Ascending aorta (tissue), 2 donors: ENCODE measurements at regions not wholly inside any gene's neighbourhood (a gene's known extent, or its start where the extent isn't known, plus 50 kb on each side); places are given as distances from the start of the nearest gene placed in this dataset.

Experiments used
- DNase-seq, 2 donors: peaks; one replicate each; pipeline ENCODE4 v3.0.0-alpha.2; 2019; ENCODE audit warnings: low spot score in 2 of 2
- H3K27ac ChIP-seq, 2 donors: fragments of 200-600 bp; sonication (generic); one replicate each; pipeline ENCODE4 v1.5.1; 2016 to 2017; ENCODE audit warnings: mild to moderate bottlenecking in 1 of 2
- H3K27me3 ChIP-seq: fragments of 200-600 bp; sonication (generic); one replicate; pipeline ENCODE4 v1.5.1; 2017
- H3K36me3 ChIP-seq, 2 donors: fragments of 200-600 bp; sonication (generic); one replicate each; pipeline ENCODE4 v1.5.1; 2016
- H3K4me1 ChIP-seq, 2 donors: fragments of 200-600 bp; sonication (generic); one replicate each; pipeline ENCODE4 v1.5.1; 2016 to 2017; ENCODE audit warnings: mild to moderate bottlenecking in 1 of 2
- H3K4me3 ChIP-seq, 2 donors: fragments of 200-600 bp; sonication (generic); one replicate each; pipeline ENCODE4 v1.5.1; 2016 to 2017; ENCODE audit warnings: mild to moderate bottlenecking in 1 of 2
- H3K9me3 ChIP-seq, 2 donors: fragments of 200-600 bp; sonication (generic); one replicate each; pipeline ENCODE4 v1.5.1; 2016
- intact Hi-C: fragments of 100-400 bp; cut with DNase I; formaldehyde crosslinking; loops from one replicate; pipeline ENCODE4 v1.15.1; 2023
- TF ChIP-seq, protein P1 (sequence below), 3 experiments: fragments of 200-600 bp in 2 of 3; fragments of 450-650 bp in 1 of 3; sonication (generic) in 2 of 3; IDR thresholded peaks; one replicate each; pipeline ENCODE4 v1.5.1; 2016 to 2019; ENCODE audit warnings: antibody characterized with exemption in 3 of 3, mild to moderate bottlenecking in 1 of 3, moderate library complexity in 1 of 3

GRCh38 chr15:94877833-94878232, 646.5 kb downstream of the MCTP2 start:
- Histone ChIP-seq H3K27ac (no peak overlapping the region), H3K9me3 (no peaks in the 10 kb centered on the region), H3K36me3 (no peaks in the 10 kb centered on the region), H3K4me3 (no peak overlapping the region), H3K27me3 (no peaks in the 10 kb centered on the region), H3K4me1 (no peaks in the 10 kb centered on the region)
- intact Hi-C loops, result no loop called here
- DNase-seq, result no peak
- TF ChIP-seq, protein P1, sequence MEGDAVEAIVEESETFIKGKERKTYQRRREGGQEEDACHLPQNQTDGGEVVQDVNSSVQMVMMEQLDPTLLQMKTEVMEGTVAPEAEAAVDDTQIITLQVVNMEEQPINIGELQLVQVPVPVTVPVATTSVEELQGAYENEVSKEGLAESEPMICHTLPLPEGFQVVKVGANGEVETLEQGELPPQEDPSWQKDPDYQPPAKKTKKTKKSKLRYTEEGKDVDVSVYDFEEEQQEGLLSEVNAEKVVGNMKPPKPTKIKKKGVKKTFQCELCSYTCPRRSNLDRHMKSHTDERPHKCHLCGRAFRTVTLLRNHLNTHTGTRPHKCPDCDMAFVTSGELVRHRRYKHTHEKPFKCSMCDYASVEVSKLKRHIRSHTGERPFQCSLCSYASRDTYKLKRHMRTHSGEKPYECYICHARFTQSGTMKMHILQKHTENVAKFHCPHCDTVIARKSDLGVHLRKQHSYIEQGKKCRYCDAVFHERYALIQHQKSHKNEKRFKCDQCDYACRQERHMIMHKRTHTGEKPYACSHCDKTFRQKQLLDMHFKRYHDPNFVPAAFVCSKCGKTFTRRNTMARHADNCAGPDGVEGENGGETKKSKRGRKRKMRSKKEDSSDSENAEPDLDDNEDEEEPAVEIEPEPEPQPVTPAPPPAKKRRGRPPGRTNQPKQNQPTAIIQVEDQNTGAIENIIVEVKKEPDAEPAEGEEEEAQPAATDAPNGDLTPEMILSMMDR (IDR thresholded peaks at IDR 0.05), result no peak

DNA sequence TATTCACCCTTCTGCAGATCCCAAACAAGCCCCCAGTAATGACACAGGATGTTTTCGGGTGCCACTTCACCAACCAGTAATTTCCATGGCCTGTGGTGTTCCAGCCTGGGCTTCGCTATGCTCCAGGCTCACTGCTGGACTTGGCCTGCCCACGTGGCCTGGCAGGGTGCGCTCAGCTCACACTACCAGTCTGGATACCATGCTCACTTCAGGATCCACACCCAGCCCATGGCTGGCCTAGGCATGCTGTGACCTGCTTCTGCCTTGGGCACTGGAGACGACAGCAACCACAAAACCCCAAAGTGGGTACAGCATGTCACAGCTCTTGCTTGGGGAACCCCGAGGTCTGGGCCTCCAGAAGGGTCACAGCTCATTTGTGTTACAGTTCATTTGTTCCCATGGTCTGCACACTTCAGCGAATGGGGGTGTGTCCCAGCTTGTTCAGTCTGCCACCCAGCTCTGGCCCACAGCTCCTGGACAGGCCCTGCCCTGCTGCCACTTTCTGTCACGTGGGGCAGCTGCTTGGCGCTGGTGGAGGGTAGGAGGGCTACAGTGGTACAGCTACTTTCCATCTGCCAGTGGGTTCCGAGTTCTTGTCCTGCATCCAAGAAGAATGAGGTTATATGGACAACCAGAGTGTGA, 650.8 kb downstream of the MCTP2 start:
- TF ChIP-seq, protein P1 (IDR thresholded peaks at IDR 0.05), result no peak
- H3K9me3 ChIP-seq, result peaks cover 4 to 7% of the 10 kb centered on the region in 2 donors
- intact Hi-C loops, result no loop called here
- H3K4me3 ChIP-seq, result no peak overlapping the region
- no peaks in the 10 kb centered on the region for H3K27me3 ChIP-seq
- no peaks in the 10 kb centered on the region for H3K36me3 ChIP-seq
- no peak overlapping the region for H3K27ac ChIP-seq
- no peak for DNase-seq
- no peaks in the 10 kb centered on the region for H3K4me1 ChIP-seq

DNA sequence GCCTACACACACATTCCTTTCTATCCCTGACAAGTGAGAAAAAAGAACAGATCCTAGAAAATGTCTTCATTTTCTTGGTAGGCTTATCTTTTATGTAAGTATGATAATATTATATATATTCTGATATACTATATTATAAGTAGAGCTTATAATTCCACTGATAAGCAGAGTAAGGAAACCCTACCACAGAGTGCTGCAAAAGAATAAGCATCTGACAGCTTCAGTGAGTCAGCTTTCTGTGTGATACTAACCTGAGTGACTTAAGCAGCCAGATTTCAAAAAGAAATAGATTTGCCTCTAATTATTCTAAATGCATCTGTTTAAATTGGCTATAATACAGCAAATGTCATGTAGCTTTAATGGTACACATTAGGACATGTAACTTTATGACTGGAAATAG, 656.0 kb downstream of the MCTP2 start:
- intact Hi-C loops, result no loop called here
- DNase-seq, result no peak

DNA sequence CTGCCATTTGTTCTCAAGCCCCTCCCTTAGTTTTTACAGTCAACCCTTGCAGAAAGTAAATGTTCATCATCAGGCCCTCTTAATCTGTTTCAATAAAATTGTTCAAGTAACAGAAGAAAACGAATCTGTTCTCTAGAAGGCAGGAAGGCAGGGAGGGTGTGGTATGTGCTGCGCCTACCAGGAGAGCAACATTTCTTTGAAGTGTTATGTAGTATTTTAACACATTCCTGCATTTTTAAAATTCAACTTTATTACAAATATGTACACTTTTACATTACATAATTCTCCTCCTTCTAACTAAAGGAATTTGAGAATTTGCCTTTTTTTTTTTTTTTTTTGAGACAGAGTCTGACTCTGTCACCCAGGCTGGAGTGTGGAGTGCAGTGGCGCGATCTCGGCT, 657.8 kb downstream of the MCTP2 start:
- no peaks in the 10 kb centered on the region for H3K4me1 ChIP-seq
- TF ChIP-seq, protein P1 (IDR thresholded peaks at IDR 0.05), result no peak
- no peak for DNase-seq
- H3K27ac ChIP-seq, result no peak overlapping the region
- H3K4me3 ChIP-seq, result no peak overlapping the region
- H3K27me3 ChIP-seq, result no peaks in the 10 kb centered on the region
- intact Hi-C loops, result no loop called here
- peaks cover under 1 to 3% of the 10 kb centered on the region in 2 donors for H3K9me3 ChIP-seq
- no peaks in the 10 kb centered on the region for H3K36me3 ChIP-seq

More for the DNA sequence above, 656.0 kb downstream of the MCTP2 start:
- Histone ChIP-seq H3K27me3 (no peaks in the 10 kb centered on the region), H3K36me3 (no peaks in the 10 kb centered on the region), H3K9me3 (peaks cover 4 to 7% of the 10 kb centered on the region in 2 donors), H3K4me3 (no peak overlapping the region), H3K27ac (no peak overlapping the region), H3K4me1 (no peaks in the 10 kb centered on the region)
- TF ChIP-seq, protein P1 (IDR thresholded peaks at IDR 0.05), result no peak

DNA sequence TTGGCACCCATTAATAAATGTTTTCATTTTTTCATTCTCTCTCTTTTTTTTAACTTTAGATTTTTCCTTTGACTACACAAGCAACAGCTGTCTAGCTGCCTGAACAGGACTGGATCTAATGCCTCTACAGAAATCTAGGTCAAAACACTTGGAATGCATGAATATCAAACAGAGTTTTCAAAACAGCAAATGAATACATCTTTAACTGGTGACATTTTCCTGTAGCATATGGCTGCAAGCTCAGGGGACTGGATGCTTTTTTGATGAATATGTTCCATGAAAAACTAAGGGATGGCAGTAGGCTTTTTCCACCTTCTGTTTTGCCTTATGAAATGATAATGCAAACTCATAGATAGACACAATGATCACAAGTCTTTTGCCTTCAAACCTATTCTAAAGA, 661.7 kb downstream of the MCTP2 start:
- H3K36me3 ChIP-seq, result no peaks in the 10 kb centered on the region
- intact Hi-C loops, result no loop called here
- H3K4me3 ChIP-seq, result no peak overlapping the region
- no peaks in the 10 kb centered on the region for H3K4me1 ChIP-seq
- TF ChIP-seq, protein P1 (IDR thresholded peaks at IDR 0.05), result no peak
- DNase-seq, result no peak
- no peak overlapping the region for H3K27ac ChIP-seq
- no peaks in the 10 kb centered on the region for H3K27me3 ChIP-seq
- H3K9me3 ChIP-seq, result no peaks in the 10 kb centered on the region

DNA sequence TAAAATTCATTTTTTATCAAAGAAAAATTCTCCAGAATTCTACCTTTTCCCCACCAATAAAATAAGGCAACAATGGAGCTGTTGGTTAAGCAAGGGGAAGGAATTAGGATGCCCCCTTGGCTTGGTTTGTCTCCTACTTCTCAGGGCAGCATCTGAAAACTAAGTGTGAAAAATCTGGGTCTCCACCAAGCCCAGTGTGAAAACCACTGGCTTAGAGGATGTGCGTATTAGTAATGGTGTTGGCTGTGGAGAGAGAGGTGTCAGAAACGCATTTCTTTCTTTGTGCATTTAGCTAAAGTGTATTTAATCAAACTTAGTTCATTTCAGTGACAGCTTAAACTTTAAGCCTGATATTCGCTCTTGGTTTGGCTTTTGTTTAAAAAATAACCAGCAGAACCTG, 662.7 kb downstream of the MCTP2 start:
- TF ChIP-seq, protein P1 (IDR thresholded peaks at IDR 0.05), result no peak
- DNase-seq, result no peak
- no peaks in the 10 kb centered on the region for H3K4me1 ChIP-seq
- no peaks in the 10 kb centered on the region for H3K27me3 ChIP-seq
- intact Hi-C loops, result no loop called here
- no peaks in the 10 kb centered on the region for H3K36me3 ChIP-seq
- H3K27ac ChIP-seq, result no peak overlapping the region
- no peak overlapping the region for H3K4me3 ChIP-seq
- no peaks in the 10 kb centered on the region for H3K9me3 ChIP-seq
